Neural cell (in vitro differentiated cells): ENCODE measurements at regions not wholly inside any gene's neighbourhood (a gene's known extent, or its start where the extent isn't known, plus 50 kb on each side); places are given as distances from the start of the nearest gene placed in this dataset.
A peak's percentile ranks its signal among the peaks of the same experiment; 100 is the strongest.

Source experiments
- H2AFZ ChIP-seq: fragments of 200-600, 300-800 bp; sonication (generic), shearing (Covaris generic); 2 replicates; pipeline ENCODE4 v1.6.0; 2014; ENCODE audit warnings: low read depth, mild to moderate bottlenecking, antibody characterized with exemption, low read length, moderate library complexity
- H3F3A ChIP-seq: fragments of 200-600 bp; shearing (Covaris generic); 2 replicates; pipeline ENCODE4 v1.6.1; 2016; ENCODE audit warnings: mild to moderate bottlenecking, moderate library complexity, mixed read lengths, antibody characterized with exemption, low read length; ENCODE audit not compliant: insufficient read depth, poor library complexity, severe bottlenecking
- H3K27ac ChIP-seq: fragments of 200-600, 300-800 bp; sonication (generic), shearing (Covaris generic); 2 replicates; pipeline ENCODE4 v1.5.1; 2014; ENCODE audit warnings: mild to moderate bottlenecking, low read length, moderate library complexity
- H3K27me3 ChIP-seq: fragments of 300-800, 200-600 bp; sonication (generic), shearing (Covaris generic); 2 replicates; pipeline ENCODE4 v1.6.0; 2014; ENCODE audit warnings: mild to moderate bottlenecking, low read depth, low read length, moderate library complexity; ENCODE audit not compliant: insufficient read depth
- H3K36me3 ChIP-seq: fragments of 300-800, 200-600 bp; sonication (generic), shearing (Covaris generic); 2 replicates; pipeline ENCODE4 v1.5.1; 2014; ENCODE audit warnings: mild to moderate bottlenecking, antibody characterized with exemption, low read length, moderate library complexity; ENCODE audit not compliant: insufficient read depth
- H3K4me2 ChIP-seq: fragments of 300-800, 200-600 bp; sonication (generic), shearing (Covaris generic); 2 replicates; pipeline ENCODE4 v1.6.0; 2014; ENCODE audit warnings: mild to moderate bottlenecking, low read length
- H3K4me3 ChIP-seq: fragments of 300-800, 200-600 bp; sonication (generic), shearing (Covaris generic); 2 replicates; pipeline ENCODE4 v1.5.1; 2014; ENCODE audit warnings: mild to moderate bottlenecking, low read length, moderate library complexity
- H3K79me2 ChIP-seq: fragments of 200-600 bp; shearing (Covaris generic); replicated peaks from 2 replicates; pipeline ENCODE4 v1.6.0; 2014; ENCODE audit warnings: mild to moderate bottlenecking, low read length, moderate library complexity; ENCODE audit not compliant: insufficient read depth
- H3K9ac ChIP-seq: fragments of 300-800, 200-600 bp; sonication (generic), shearing (Covaris generic); 2 replicates; pipeline ENCODE4 v1.6.1; 2016; ENCODE audit warnings: mild to moderate bottlenecking, low read length, mixed read lengths
- H3K9me2 ChIP-seq: fragments of 200-600 bp; shearing (Covaris generic); 2 replicates; pipeline ENCODE4 v1.6.1; 2016; ENCODE audit warnings: mild to moderate bottlenecking, low read length, mixed read lengths; ENCODE audit not compliant: insufficient read depth
- H3K9me3 ChIP-seq: fragments of 200-600, 300-800 bp; sonication (generic), shearing (Covaris generic); 2 replicates; pipeline ENCODE4 v1.6.1; 2016; ENCODE audit warnings: mild to moderate bottlenecking, mixed run types, low read length, moderate library complexity, mixed read lengths
- H4K20me1 ChIP-seq: fragments of 200-600 bp; shearing (Covaris generic); 2 replicates; pipeline ENCODE4 v1.6.1; 2016; ENCODE audit warnings: mild to moderate bottlenecking, mixed run types; ENCODE audit not compliant: insufficient read depth
- EP300 ChIP-seq: fragments of 450-650 bp; conservative IDR thresholded peaks from 2 replicates; pipeline ENCODE4 v1.6.1; 2014; ENCODE audit warnings: antibody characterized with exemption, mild to moderate bottlenecking, moderate library complexity; ENCODE audit not compliant: poor library complexity, severe bottlenecking
- EZH2 ChIP-seq: fragments of 200-600, 300-800 bp; shearing (Covaris generic), sonication (generic); IDR thresholded peaks from 2 replicates; pipeline ENCODE4 v1.6.1; 2014; ENCODE audit warnings: antibody characterized with exemption, low read length, borderline replicate concordance, mild to moderate bottlenecking; ENCODE audit not compliant: insufficient read depth, poor library complexity, severe bottlenecking
- MXI1 ChIP-seq: fragments of 450-650 bp; conservative IDR thresholded peaks from 2 replicates; pipeline ENCODE4 v1.6.1; 2014; ENCODE audit warnings: antibody characterized with exemption, mild to moderate bottlenecking; ENCODE audit not compliant: poor library complexity, severe bottlenecking
- POLR2AphosphoS5 ChIP-seq: IDR thresholded peaks from 2 replicates; pipeline ENCODE4 v1.6.1; 2012
- RAD21 ChIP-seq: fragments of 450-650 bp; conservative IDR thresholded peaks from 2 replicates; pipeline ENCODE4 v1.6.1; 2014; ENCODE audit warnings: antibody characterized with exemption, mild to moderate bottlenecking, moderate library complexity
- SMC3 ChIP-seq: fragments of 450-650 bp; conservative IDR thresholded peaks from 2 replicates; pipeline ENCODE4 v1.6.1; 2014; ENCODE audit warnings: antibody characterized with exemption, mild to moderate bottlenecking, moderate library complexity; ENCODE audit not compliant: poor library complexity
- TAF1 ChIP-seq: IDR thresholded peaks from 2 replicates; pipeline ENCODE4 v1.6.1; 2012; ENCODE audit warnings: low read depth
- TF ChIP-seq, protein P1 (sequence below): fragments of 450-650 bp; IDR thresholded peaks from 2 replicates; pipeline ENCODE4 v1.5.1; 2014; ENCODE audit warnings: antibody characterized with exemption, mild to moderate bottlenecking, moderate library complexity; ENCODE audit not compliant: poor library complexity, severe bottlenecking
- TF ChIP-seq, protein P2 (sequence below): IDR thresholded peaks from 2 replicates; pipeline ENCODE4 v1.6.1; 2012; ENCODE audit warnings: borderline replicate concordance

DNA sequence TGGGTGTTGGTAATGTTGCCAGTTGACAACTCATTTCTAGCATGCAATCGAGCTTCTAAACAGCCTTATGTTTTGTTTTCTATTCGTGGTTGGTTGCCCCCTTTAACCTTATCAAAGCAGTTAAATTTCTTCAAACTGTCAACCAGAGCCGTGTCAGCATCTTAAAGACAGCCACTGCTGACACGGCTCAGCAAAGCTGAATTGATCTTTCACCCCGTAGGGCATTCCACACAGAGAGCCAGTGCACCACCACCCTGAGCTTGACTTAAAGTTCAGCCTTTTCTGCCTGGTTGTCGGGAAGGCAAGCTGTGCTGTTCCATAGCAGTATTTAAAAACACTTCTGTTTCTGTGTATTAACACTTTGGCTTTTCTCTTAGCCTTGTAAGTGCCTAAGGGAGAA lies 355.0 kb upstream of the CHST9 start:
- Histone ChIP-seq H2AFZ (no peak overlapping the region), H3K9me2 (no peaks in the 10 kb centered on the region), H3K27me3 (no peaks in the 10 kb centered on the region), H3K9ac (no peak overlapping the region), H3K4me2 (no peak overlapping the region), H4K20me1 (no peaks in the 10 kb centered on the region), H3K9me3 (no peaks in the 10 kb centered on the region), H3K36me3 (no peaks in the 10 kb centered on the region), H3K4me3 (peak overlapping the region; percentile 2), H3K79me2 (no peaks in the 10 kb centered on the region), H3K27ac (no peak overlapping the region), H3F3A (no peaks in the 10 kb centered on the region)
- TF ChIP-seq EP300: no peak
- TF ChIP-seq MXI1: no peak
- no peak for TF ChIP-seq EZH2
- no peak for TF ChIP-seq POLR2AphosphoS5

DNA sequence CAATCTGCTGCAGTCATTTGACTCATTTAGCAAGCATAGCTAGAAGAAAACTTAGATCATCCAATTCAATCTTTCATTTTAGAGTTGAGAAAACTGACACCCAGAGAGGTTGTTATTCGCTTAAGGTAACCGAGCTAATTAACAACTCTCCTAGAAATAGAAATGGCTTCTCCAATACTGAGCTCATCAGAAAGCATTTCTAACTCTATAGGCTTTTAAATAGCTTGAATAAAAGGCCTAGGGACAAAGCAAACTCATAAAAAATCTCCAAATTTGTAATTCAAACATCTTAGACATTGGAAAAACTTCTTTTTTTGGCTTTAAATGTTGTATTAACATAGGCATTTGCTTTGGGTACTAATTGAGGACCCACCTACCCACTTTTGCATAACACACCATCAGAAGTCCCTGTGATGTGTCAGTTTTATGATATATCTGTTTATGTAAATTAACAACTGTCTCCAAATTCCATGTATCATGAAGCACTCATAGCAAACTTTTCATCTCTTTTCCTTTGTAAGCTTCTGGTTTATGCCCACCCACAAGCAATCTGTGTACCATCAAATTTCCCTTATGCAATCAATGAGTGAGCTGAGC lies 343.9 kb upstream of the CHST9 start:
- Histone ChIP-seq H3F3A (no peaks in the 10 kb centered on the region), H2AFZ (no peak overlapping the region), H3K79me2 (no peaks in the 10 kb centered on the region), H4K20me1 (no peaks in the 10 kb centered on the region), H3K9ac (no peak overlapping the region), H3K36me3 (no peaks in the 10 kb centered on the region), H3K27ac (no peak overlapping the region), H3K9me3 (no peaks in the 10 kb centered on the region), H3K27me3 (no peaks in the 10 kb centered on the region), H3K4me3 (no peak overlapping the region), H3K9me2 (no peaks in the 10 kb centered on the region), H3K4me2 (no peak overlapping the region)
- no peak for TF ChIP-seq TAF1
- TF ChIP-seq, protein P1, sequence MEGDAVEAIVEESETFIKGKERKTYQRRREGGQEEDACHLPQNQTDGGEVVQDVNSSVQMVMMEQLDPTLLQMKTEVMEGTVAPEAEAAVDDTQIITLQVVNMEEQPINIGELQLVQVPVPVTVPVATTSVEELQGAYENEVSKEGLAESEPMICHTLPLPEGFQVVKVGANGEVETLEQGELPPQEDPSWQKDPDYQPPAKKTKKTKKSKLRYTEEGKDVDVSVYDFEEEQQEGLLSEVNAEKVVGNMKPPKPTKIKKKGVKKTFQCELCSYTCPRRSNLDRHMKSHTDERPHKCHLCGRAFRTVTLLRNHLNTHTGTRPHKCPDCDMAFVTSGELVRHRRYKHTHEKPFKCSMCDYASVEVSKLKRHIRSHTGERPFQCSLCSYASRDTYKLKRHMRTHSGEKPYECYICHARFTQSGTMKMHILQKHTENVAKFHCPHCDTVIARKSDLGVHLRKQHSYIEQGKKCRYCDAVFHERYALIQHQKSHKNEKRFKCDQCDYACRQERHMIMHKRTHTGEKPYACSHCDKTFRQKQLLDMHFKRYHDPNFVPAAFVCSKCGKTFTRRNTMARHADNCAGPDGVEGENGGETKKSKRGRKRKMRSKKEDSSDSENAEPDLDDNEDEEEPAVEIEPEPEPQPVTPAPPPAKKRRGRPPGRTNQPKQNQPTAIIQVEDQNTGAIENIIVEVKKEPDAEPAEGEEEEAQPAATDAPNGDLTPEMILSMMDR: no peak
- no peak for TF ChIP-seq SMC3

DNA sequence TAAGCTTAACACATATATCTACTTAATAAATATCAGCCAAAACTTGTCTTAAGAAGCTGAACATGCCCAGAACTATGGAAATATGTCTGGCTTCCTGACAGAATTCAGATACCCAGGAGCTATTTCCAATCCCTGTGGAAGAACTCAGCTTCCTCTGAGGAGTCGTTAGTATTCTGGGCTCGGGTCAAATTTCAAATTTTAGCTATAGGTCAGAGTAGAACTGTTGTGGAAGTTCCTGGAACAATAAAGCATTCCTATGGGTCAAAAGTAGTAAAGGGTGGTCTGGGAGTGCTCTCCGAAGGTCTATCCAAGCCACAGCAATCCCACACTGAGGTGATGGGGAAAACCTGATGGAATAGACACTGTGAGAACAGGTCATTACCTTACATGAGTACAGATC lies 342.7 kb upstream of the CHST9 start:
- Histone ChIP-seq H3F3A (no peaks in the 10 kb centered on the region), H3K27ac (no peak overlapping the region), H3K9ac (no peak overlapping the region), H2AFZ (no peak overlapping the region), H3K4me2 (no peak overlapping the region), H3K79me2 (no peaks in the 10 kb centered on the region), H3K4me3 (no peak overlapping the region), H3K9me3 (no peaks in the 10 kb centered on the region), H3K36me3 (no peaks in the 10 kb centered on the region), H4K20me1 (no peaks in the 10 kb centered on the region), H3K27me3 (no peaks in the 10 kb centered on the region), H3K9me2 (no peaks in the 10 kb centered on the region)
- TF ChIP-seq, protein P1: no peak
- TF ChIP-seq TAF1 (no peak), SMC3 (no peak), EZH2 (no peak), EP300 (no peak), RAD21 (no peak), MXI1 (no peak), POLR2AphosphoS5 (no peak)
- TF ChIP-seq, protein P2, sequence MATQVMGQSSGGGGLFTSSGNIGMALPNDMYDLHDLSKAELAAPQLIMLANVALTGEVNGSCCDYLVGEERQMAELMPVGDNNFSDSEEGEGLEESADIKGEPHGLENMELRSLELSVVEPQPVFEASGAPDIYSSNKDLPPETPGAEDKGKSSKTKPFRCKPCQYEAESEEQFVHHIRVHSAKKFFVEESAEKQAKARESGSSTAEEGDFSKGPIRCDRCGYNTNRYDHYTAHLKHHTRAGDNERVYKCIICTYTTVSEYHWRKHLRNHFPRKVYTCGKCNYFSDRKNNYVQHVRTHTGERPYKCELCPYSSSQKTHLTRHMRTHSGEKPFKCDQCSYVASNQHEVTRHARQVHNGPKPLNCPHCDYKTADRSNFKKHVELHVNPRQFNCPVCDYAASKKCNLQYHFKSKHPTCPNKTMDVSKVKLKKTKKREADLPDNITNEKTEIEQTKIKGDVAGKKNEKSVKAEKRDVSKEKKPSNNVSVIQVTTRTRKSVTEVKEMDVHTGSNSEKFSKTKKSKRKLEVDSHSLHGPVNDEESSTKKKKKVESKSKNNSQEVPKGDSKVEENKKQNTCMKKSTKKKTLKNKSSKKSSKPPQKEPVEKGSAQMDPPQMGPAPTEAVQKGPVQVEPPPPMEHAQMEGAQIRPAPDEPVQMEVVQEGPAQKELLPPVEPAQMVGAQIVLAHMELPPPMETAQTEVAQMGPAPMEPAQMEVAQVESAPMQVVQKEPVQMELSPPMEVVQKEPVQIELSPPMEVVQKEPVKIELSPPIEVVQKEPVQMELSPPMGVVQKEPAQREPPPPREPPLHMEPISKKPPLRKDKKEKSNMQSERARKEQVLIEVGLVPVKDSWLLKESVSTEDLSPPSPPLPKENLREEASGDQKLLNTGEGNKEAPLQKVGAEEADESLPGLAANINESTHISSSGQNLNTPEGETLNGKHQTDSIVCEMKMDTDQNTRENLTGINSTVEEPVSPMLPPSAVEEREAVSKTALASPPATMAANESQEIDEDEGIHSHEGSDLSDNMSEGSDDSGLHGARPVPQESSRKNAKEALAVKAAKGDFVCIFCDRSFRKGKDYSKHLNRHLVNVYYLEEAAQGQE: no peak
